K562 (cell line): ENCODE measurements at regions not wholly inside any gene's neighbourhood (a gene's known extent, or its start where the extent isn't known, plus 50 kb on each side); places are given as distances from the start of the nearest gene placed in this dataset.

ENCODE experiments used
- ATAC-seq: fragments of 200-7000 bp; cut with Tn5 transposase; 3 replicates; pipeline ENCODE4 v1.9.1; 2020; ENCODE audit warnings: moderate library complexity
- BruUV-seq: library from RNA; stranded (reverse); fragments of 400-500 nt; replicated peaks from 2 replicates; lab custom pipeline; 2021; lab: Mats Ljungman, UMichigan
- CTCF ChIA-PET: fragments of 300-600 bp; formaldehyde crosslinking; extraction: SDS; loops from one replicate; lab custom pipeline; 2021; ENCODE audit warnings: low intra/inter-chr PET ratio; lab: Yijun Ruan, JAX
- POLR2A ChIA-PET: fragments of 300-600, 350-650 bp; sonication (Branson Sonifier 250); formaldehyde crosslinking; extraction: SDS; loops from one replicate; lab custom pipeline; 2021; ENCODE audit warnings: antibody characterized with exemption, inconsistent platforms; lab: Yijun Ruan, JAX
- DNase-seq, 4 experiments: peaks; one replicate each; pipeline versions ENCODE4 v3.0.0 to v3.0.0-alpha.2; 2011 to 2018; ENCODE audit warnings: low spot score in 3 of 4, mixed read lengths in 3 of 4; ENCODE audit errors: extremely low read depth in 1 of 4
- FAIRE-seq: peaks from 2 replicates; lab custom pipeline; 2011; peaks lifted over from hg19 to GRCh38; lab: Jason Lieb, UNC
- H2AFZ ChIP-seq: 2 replicates; pipeline ENCODE4 v1.6.0; 2011; ENCODE audit warnings: low read depth, low read length, control low read depth, inconsistent platforms
- H3K27ac ChIP-seq: fragments of 200-600 bp; 3 replicates; pipeline ENCODE4 v1.8.0; 2011; ENCODE audit warnings: low read depth, mild to moderate bottlenecking, control low read depth, inconsistent platforms, low read length, moderate library complexity, mixed read lengths; ENCODE audit errors: extremely low read depth
- H3K27me3 ChIP-seq, 2 experiments: fragments of 300-600 bp in 1 of 2; 2 replicates in 1 of 2; 3 replicates in 1 of 2; pipeline versions ENCODE4 v1.6.0 to v1.8.0; 2011; ENCODE audit warnings: inconsistent platforms in 2 of 2, low read length in 2 of 2, mild to moderate bottlenecking in 1 of 2, mixed read lengths in 1 of 2, moderate library complexity in 1 of 2; ENCODE audit not compliant: control insufficient read depth in 2 of 2, insufficient read depth in 2 of 2
- H3K36me3 ChIP-seq: fragments of 300-600 bp; 3 replicates; pipeline ENCODE4 v1.8.0; 2011; ENCODE audit warnings: mild to moderate bottlenecking, low read length, inconsistent platforms; ENCODE audit not compliant: control insufficient read depth, insufficient read depth
- H3K4me1 ChIP-seq, 2 experiments: fragments of 200-600 bp in 1 of 2; replicated peaks in 1 of 2; 2 replicates in 1 of 2; 3 replicates in 1 of 2; pipeline versions ENCODE4 v1.5.1 to v1.8.0; 2011; ENCODE audit warnings: inconsistent platforms in 2 of 2, low read length in 2 of 2, mild to moderate bottlenecking in 1 of 2, mixed read lengths in 1 of 2, moderate library complexity in 1 of 2; ENCODE audit not compliant: control insufficient read depth in 2 of 2, insufficient read depth in 2 of 2
- H3K4me2 ChIP-seq: 2 replicates; pipeline ENCODE4 v1.6.1; 2011; ENCODE audit warnings: low read length, control low read depth, inconsistent platforms, mixed read lengths; ENCODE audit not compliant: insufficient read depth
- H3K4me3 ChIP-seq: fragments of 200-600 bp; sonication (generic), shearing (Covaris generic); 2 replicates; pipeline ENCODE4 v1.5.1; 2016; ENCODE audit warnings: control low read depth, inconsistent platforms
- H3K79me2 ChIP-seq: fragments of 200-600 bp; 3 replicates; pipeline ENCODE4 v1.8.0; 2011; ENCODE audit warnings: low read length, inconsistent platforms; ENCODE audit not compliant: control insufficient read depth, insufficient read depth
- H3K9ac ChIP-seq, 2 experiments: 2 replicates each; pipeline versions ENCODE4 v1.6.0 to v1.6.1; 2011; ENCODE audit warnings: low read depth in 2 of 2, low read length in 2 of 2, control low read depth in 1 of 2, inconsistent platforms in 1 of 2, mild to moderate bottlenecking in 1 of 2, mixed read lengths in 1 of 2; ENCODE audit not compliant: insufficient read depth in 1 of 2
- H3K9me1 ChIP-seq: one replicate; pipeline ENCODE4 v1.6.0; 2011; ENCODE audit warnings: inconsistent platforms, mild to moderate bottlenecking, low read length, moderate library complexity; ENCODE audit not compliant: control insufficient read depth, insufficient read depth
- H3K9me3 ChIP-seq: replicated peaks from 2 replicates; pipeline ENCODE4 v1.5.1; 2011; ENCODE audit warnings: low read depth, low read length, inconsistent platforms; ENCODE audit not compliant: control insufficient read depth, insufficient read depth
- H4K20me1 ChIP-seq: replicated peaks from 2 replicates; pipeline ENCODE4 v1.6.1; 2011; ENCODE audit warnings: low read length, inconsistent platforms, mixed read lengths; ENCODE audit not compliant: control insufficient read depth, insufficient read depth
- AFF4 ChIP-seq: sonication (generic); formaldehyde crosslinking; IDR thresholded peaks from 2 replicates; pipeline ENCODE4 v1.8.0; 2023; ENCODE audit warnings: mild to moderate bottlenecking, missing genetic modification reagents
- FOS ChIP-seq: IDR thresholded peaks from 3 replicates; pipeline ENCODE4 v1.6.1; 2011; ENCODE audit not compliant: insufficient read length; ENCODE audit errors: extremely low read depth
- FOXA1 ChIP-seq: fragments of 450-650 bp; IDR thresholded peaks from 2 replicates; pipeline ENCODE4 v1.6.1; 2016; ENCODE audit warnings: mild to moderate bottlenecking, borderline replicate concordance
- IFI16 ChIP-seq: fragments of 250-450 bp; sonication (Bioruptor Pico); IDR thresholded peaks from 2 replicates; pipeline ENCODE4 v2.1.2; 2022; ENCODE audit warnings: mild to moderate bottlenecking, inconsistent platforms
- KDM1A ChIP-seq, 2 experiments: fragments of 450-650 bp; IDR thresholded peaks; 2 replicates each; pipeline ENCODE4 v1.6.1; 2016; ENCODE audit warnings: mild to moderate bottlenecking in 2 of 2
- LEF1 ChIP-seq: fragments of 450-650 bp; IDR thresholded peaks from 2 replicates; pipeline ENCODE4 v1.6.1; 2016; ENCODE audit warnings: mild to moderate bottlenecking
- PURB ChIP-seq: sonication (generic); formaldehyde crosslinking; IDR thresholded peaks from 2 replicates; pipeline ENCODE4 v1.9.0; 2021; ENCODE audit warnings: low read depth, mild to moderate bottlenecking, missing genetic modification reagents
- SMAD4 ChIP-seq: fragments of 250-450 bp; sonication (Bioruptor Pico); conservative IDR thresholded peaks from 2 replicates; pipeline ENCODE4 v1.8.0; 2021; ENCODE audit warnings: inconsistent platforms, mild to moderate bottlenecking, moderate library complexity
- SPI1 ChIP-seq: IDR thresholded peaks from 2 replicates; pipeline ENCODE4 v1.6.1; 2011; ENCODE audit warnings: low read depth, low read length, control low read depth, borderline replicate concordance
- SREBF2 ChIP-seq: sonication (generic); formaldehyde crosslinking; IDR thresholded peaks from 2 replicates; pipeline ENCODE4 v1.4.0; 2020; ENCODE audit warnings: mild to moderate bottlenecking, missing genetic modification reagents
- TCF3 ChIP-seq: sonication (generic); formaldehyde crosslinking; IDR thresholded peaks from 2 replicates; pipeline ENCODE4 v1.4.0; 2020; ENCODE audit warnings: mild to moderate bottlenecking, missing genetic modification reagents
- XRCC3 ChIP-seq: fragments of 450-650 bp; IDR thresholded peaks from 2 replicates; pipeline ENCODE4 v1.6.1; 2017; ENCODE audit warnings: mild to moderate bottlenecking, moderate library complexity
- ZNF24 ChIP-seq: fragments of 450-650 bp; IDR thresholded peaks from 2 replicates; pipeline ENCODE4 v1.6.1; 2016
- ZNF41 ChIP-seq: fragments of 250-450 bp; sonication (Bioruptor Pico); conservative IDR thresholded peaks from 2 replicates; pipeline ENCODE4 v1.4.0; 2020; ENCODE audit warnings: mild to moderate bottlenecking
- ZNF507 ChIP-seq: conservative IDR thresholded peaks from 2 replicates; pipeline ENCODE4 v1.6.1; 2017; ENCODE audit warnings: missing genetic modification characterization, missing compliant biosample characterization
- ZNF511 ChIP-seq: sonication (generic); formaldehyde crosslinking; IDR thresholded peaks from 2 replicates; pipeline ENCODE4 v1.8.0; 2022; ENCODE audit warnings: mild to moderate bottlenecking, missing genetic modification reagents
- WGBS: fragments of 100-300 bp; shearing (Covaris generic); methylation state at CpG from one replicate; pipeline ENCODE4 v1.1.6; 2016; ENCODE audit warnings: low coverage, mixed read lengths; ENCODE audit not compliant: insufficient coverage; ENCODE audit errors: missing lambda C conversion rate; 5-methylcytosine and 5-hydroxymethylcytosine counted together
- in situ Hi-C: fragments of 300-500 bp; cut with MboI; formaldehyde crosslinking; loops from 4 replicates; pipeline ENCODE4 v1.15.0; 2018; ENCODE audit warnings: inconsistent platforms, mixed read lengths
- intact Hi-C: fragments of 100-400 bp; cut with micrococcal nuclease; formaldehyde crosslinking; loops from 2 replicates; pipeline ENCODE4 v1.14.2; 2022
- TF ChIP-seq, protein P1 (sequence below): fragments of 150-350 bp; IDR thresholded peaks from 2 replicates; pipeline ENCODE4 v1.6.1; 2014; ENCODE audit warnings: low read depth, mild to moderate bottlenecking, low read length, borderline replicate concordance

DNA sequence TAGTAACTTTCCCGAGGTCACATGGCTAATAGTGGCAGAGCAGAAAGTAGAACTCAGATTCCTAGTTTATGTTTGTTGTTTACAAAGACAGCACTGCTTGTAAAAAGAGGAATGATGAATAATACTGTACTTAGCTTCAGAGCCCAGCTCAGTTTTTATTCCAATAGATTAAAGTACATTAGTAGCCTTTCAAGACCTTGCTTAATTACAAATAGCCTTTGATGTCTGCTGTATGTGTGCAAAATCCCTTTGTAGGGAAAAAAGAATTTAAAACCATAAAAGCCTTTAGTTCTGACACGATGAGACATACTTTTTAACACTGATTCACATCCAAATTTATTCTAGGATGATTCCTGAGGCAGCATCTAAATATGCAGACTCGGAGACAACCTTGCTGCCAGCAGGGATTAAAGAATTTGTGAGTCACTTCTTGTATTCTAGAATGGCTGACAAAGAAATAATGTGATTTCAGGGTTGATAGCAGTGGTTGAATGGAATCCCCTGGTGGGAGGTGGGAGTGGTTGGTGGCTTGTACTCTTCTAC, 324.2 kb upstream of the TGFBR2 start:
- no peak overlapping the region for H2AFZ ChIP-seq
- H3K36me3 ChIP-seq, result no peaks in the 10 kb centered on the region
- no peaks in the 10 kb centered on the region for H3K9me1 ChIP-seq
- no peak overlapping the region for H3K4me3 ChIP-seq
- H3K9ac ChIP-seq, result no peak overlapping the region
- no peak overlapping the region for H3K27ac ChIP-seq
- no TSS peak for BruUV-seq
- no peak for DNase-seq
- H3K9me3 ChIP-seq, result 0 out of 2 replicates have a peak, but pooled peaks cover 2% of the 10 kb centered on the region
- ChIA-PET CTCF (no interaction called here), POLR2A (no interaction called here)
- H3K4me2 ChIP-seq, result no peak overlapping the region
- H3K4me1 ChIP-seq, result no peaks in the 10 kb centered on the region
- FAIRE-seq, result no peak
- 2% methylated on average over 3 of the region's 3 CpGs for WGBS
- no peaks in the 10 kb centered on the region for H4K20me1 ChIP-seq
- no peaks in the 10 kb centered on the region for H3K27me3 ChIP-seq
- no peaks in the 10 kb centered on the region for H3K79me2 ChIP-seq
- no peak for ATAC-seq
- intact Hi-C loops (no loop called here), in situ Hi-C loops (no loop called here)
- no peak for TF ChIP-seq XRCC3
- no peak for TF ChIP-seq IFI16 (CRISPR knock-in tag)
- no peak for TF ChIP-seq TCF3 (CRISPR knock-in tag)
- no peak for TF ChIP-seq SREBF2
- TF ChIP-seq ZNF507 (tag), result no peak
- no peak for TF ChIP-seq LEF1
- no peak for TF ChIP-seq KDM1A (IDR thresholded peaks at IDR 0.05)
- TF ChIP-seq ZNF24, result no peak
- TF ChIP-seq, protein P1, sequence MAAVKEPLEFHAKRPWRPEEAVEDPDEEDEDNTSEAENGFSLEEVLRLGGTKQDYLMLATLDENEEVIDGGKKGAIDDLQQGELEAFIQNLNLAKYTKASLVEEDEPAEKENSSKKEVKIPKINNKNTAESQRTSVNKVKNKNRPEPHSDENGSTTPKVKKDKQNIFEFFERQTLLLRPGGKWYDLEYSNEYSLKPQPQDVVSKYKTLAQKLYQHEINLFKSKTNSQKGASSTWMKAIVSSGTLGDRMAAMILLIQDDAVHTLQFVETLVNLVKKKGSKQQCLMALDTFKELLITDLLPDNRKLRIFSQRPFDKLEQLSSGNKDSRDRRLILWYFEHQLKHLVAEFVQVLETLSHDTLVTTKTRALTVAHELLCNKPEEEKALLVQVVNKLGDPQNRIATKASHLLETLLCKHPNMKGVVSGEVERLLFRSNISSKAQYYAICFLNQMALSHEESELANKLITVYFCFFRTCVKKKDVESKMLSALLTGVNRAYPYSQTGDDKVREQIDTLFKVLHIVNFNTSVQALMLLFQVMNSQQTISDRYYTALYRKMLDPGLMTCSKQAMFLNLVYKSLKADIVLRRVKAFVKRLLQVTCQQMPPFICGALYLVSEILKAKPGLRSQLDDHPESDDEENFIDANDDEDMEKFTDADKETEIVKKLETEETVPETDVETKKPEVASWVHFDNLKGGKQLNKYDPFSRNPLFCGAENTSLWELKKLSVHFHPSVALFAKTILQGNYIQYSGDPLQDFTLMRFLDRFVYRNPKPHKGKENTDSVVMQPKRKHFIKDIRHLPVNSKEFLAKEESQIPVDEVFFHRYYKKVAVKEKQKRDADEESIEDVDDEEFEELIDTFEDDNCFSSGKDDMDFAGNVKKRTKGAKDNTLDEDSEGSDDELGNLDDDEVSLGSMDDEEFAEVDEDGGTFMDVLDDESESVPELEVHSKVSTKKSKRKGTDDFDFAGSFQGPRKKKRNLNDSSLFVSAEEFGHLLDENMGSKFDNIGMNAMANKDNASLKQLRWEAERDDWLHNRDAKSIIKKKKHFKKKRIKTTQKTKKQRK, result no peak
- no peak for TF ChIP-seq AFF4 (CRISPR knock-in tag)
- TF ChIP-seq ZNF511 (CRISPR knock-in tag), result no peak
- no peak for TF ChIP-seq ZNF41 (CRISPR knock-in tag)
- TF ChIP-seq SPI1, result no peak
- TF ChIP-seq PURB (CRISPR knock-in tag), result no peak
- no peak for TF ChIP-seq FOXA1
- TF ChIP-seq SMAD4, result no peak
- no peak for TF ChIP-seq FOS
